HG02588 (cell line): ENCODE measurements at regions not wholly inside any gene's neighbourhood (a gene's known extent, or its start where the extent isn't known, plus 50 kb on each side); places are given as distances from the start of the nearest gene placed in this dataset.

ENCODE experiments used
- ATAC-seq: cut with Tn5 transposase; IDR thresholded peaks from one replicate; pipeline ENCODE4 v1.9.1; 2021; ENCODE audit warnings: mild to moderate bottlenecking, moderate library complexity; ENCODE audit not compliant: unreplicated experiment

DNA sequence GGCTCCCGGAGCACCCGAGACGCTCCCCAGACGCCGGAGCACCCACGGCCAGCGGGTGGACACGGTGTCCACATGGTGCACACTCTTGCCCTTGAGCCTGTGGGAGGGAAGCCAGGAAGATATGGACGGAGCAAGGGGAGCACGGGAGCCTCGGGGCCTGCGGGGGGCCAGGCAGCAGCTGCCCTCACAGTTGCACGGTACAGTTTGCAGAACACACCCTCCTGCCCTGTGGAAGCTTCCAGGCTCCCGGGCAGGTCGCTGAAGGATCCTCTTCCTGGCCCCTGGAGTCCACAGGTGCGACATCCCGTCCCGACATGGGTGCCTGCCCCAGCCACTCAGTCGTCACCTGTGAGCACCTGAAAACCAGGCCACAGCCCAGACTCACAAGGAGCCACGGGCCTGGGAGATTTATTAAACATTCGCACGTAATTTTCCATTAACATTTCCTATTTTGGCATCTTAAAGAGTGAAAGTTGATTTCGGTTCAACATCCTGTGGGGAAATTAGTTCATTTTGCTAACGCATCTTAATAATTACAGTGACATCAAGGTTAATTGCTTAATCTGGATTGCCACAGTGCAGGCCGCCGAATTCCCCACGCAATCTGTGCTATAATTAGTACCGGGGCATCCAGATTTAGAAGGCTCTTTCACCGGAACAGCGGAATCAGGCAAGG, 253.3 kb downstream of the BRD1 start:
- no peak for ATAC-seq

DNA sequence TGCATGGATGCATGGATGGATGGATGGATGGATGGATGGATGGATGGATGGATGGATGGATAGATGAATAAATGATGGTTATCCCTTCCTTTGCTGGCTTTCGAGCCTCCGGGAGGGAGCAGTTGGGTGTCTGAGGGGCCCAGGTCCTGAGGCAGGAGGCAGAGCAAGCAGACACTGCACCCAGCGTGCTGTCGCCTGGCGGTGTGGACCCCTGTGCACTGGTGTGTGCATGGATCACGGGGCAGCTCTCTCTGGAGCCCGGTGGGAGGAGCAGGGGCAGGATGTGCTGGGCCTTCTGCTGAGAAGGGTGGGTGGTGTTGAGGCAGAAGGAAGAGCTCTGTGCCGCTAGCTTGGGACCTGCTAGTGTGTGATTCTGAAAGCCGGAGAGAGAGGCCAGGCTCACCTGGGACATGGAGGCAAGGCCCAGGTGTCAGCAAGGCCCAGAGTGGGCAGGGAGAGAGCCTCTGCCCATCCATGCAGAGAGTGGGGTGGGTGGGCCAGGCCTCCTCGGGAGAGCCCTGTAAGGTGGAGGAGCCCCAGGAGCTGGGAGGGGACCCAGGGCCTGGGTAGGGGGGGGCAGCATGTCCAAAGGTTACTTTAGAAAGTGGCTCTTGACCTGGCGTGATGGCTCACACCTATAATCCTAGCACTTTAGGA, 254.4 kb downstream of the BRD1 start:
- ATAC-seq: no peak

DNA sequence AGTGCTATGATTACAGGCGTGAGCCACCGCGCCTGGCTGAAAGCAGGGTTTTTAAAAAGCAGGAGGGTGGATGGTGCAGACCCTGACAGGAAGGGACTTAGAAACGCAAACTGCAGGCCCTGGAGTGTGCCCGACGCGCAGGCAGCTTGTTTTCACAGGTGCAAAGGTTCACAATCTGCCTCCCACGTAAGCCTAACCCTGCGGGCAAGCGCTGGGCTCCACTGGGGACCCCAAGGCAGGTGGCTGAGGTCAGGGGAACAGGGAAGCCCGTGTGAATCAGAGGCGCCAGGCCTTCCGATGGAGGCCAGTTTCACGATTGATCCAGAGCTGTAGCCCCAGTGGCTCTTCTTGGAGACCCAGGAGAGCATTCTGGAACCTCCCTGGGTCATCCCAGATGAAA, 256.3 kb downstream of the BRD1 start:
- ATAC-seq: no peak

DNA sequence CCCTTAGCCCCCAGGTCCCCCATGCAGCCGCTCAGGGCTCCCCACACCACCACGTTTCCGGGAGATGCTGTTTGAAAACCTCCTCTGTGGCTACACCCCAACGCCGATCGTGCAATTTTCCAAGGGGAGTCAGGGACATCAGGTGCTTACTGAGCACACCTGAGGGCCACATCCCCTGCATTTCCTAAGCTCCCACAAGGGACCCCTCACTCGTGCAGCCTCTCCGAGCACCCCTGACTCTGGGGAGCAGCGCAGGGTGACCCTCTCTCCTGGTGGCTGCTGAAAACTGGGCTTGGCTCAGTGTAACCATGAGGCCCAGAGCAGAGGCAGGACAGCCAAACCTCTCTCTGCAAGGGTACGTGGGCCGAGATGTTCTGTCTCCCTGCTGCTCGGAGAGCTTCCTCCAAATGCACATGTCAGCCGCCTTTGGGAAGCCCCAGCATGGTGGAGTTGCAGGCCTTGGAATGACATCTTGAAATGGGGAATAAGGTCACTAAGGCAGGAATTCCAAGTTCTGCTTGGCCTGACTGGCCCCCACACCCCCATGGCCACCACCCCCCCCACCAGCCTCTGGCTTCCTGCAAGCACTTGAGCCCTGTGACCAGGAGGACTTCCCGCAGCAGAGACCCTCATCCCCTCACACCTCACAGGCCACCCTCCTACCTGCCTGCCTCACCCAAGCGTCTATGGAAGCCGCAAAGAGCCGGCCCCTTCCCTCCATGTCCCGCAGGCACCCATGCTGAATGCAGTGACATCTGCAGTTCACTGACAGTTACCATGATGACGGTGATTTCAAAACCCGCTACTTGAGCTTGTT, 257.4 kb downstream of the BRD1 start:
- no peak for ATAC-seq

DNA sequence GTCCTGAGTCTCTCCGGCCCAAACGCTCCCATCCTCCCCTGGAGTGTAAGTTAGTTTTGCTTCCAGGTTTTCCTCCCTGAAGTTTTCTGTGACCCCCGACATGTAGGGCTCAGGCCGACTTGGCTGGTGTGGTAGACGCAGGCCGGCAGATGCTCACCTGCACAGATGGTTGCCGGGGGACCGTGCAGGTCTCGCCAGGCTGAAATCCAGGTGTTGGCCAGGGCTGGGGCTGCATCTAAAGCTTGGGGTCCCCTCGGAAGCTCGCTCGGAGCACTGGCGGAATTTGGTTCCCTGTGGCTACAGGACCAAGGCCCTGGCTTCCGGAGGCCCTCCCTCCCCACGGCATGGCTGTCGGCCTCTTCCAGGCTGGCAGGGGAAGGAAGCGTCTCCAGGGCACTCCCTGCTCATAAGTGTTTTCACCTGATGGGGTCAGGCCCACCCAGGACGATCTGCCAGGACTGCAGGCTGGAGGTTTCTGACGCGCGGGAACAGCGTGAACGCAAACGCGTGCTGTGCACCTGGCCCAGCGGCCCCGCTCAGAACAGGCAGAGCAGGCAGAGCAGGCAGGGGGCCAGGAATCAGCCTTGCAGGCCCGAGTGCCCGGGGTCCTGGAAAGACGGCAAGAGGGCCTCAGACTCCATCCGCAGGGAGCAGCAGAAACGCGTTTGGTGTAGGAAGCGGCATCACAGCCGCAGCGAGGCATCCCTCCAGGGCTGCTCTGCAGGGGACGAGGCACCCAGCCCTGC, 258.2 kb downstream of the BRD1 start:
- ATAC-seq: no peak

DNA sequence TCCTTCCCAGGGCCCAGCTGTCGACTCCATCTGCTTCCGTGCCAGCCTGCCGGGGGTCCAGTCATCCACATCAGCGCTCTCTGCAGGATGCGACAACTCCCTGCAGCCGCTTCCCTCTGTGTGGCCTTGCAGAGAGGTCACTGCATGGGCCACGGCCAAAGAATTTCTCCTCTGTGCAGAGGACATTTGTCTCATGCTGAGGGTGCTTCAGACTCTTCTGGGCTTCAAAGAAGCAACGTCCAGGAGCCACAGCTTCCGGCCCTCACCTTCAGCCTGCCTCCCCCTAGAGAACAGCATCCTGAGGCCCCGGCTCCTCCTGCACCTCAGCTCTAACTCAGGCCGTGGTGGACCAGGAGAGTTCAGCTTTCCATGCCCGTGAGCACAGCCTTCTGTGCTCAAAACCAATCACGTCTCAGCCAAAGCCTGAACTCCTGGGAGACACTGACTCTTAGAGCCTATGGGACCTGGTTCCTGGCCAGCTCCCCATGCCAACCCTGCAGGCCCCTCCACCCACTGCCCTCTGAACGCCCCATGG, 258.9 kb downstream of the BRD1 start:
- no peak for ATAC-seq

DNA sequence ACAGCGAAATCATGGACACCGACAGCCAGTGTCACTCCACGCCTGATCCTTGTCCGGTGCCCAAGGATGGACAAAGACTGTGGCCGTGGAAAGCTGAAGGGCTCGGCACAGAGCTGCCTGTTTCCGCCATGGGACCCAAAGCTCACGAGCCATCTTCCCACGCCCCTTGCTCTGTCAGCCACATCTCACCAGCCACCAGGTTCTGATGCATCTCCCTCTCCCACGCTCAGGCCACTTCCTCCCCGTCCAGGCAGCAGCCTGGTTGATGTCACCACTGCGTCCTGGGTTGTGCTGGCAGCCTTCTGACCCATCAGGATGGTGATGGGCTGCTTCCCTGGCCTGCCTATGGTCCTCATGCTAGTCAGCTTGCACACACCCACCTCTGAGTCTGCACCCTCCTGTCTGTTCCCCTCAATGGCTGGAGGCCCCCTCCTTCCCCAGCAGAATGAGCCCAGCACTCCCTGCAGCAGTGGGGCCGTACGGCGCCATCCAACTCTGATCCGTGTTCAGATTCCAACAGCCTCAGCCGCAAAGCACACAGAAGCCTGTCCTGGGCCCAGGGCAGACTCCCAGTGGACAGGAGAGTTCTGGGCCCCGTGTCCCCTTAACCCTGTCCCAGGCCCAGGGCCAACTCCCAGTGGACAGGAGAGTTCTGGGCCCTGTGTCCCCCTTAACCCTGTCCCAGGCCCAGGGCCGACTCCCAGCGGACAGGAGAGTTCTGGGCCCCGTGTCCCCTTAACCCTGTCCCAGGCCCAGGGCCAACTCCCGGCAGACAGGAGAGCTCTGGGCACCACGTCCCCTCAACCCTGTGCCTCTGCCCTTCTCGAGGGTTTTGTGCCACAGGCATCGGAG, 259.5 kb downstream of the BRD1 start:
- ATAC-seq: no peak

DNA sequence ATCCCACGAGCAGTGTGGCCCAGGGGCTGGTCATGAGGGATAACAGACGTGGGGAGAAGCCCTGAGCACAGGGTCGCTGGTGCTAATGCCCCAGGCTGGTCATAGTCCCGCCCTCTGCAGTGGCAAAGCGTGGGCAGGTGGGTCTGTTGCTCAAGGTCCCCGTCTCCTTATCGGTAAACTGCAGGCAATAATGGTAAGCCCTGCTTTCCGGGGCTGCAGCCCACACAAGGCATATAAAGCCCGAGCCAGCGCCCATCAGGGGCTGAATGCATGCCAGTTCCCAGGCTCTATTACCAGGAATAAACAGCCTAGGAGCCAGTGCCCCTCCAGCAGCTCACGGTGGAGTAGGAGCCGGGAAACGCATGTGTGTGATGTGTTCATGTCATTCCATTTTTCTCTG, 261.0 kb downstream of the BRD1 start:
- ATAC-seq: no peak

DNA sequence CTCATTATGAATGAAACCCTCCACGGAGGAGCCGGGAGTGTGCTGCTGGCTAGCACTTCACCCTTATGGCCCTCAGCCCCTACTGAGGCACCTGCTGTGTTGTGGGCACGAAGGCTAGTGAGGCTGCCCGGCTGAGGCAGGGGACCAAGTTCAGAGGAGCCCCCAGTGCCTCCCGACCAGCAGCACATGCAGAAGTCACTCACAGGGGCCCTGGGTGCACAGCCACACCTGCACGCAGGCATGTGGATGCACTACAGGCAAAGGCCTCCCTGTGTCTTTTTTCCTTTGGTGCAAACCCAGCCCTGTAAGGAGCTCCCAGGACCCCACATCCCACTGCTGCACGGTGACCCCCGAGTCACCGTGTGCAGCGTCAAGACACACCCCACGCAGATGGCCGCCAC, 261.5 kb downstream of the BRD1 start:
- no peak for ATAC-seq

DNA sequence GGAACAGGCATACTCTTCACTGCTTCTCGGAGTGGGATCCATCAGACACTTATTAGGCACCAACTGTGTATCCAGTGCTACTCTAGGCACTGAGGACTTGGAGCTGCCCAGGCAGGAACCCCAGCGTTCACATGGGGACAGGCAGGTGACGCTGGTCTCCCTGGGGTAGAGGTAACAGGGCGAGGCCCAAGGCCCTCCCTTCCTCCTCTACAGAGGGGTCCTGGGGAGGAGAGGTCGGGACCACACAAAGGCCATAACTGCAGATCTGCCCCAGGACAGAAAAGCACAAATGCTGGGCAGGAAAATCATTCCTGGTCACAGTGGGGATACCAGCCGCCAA, 262.2 kb downstream of the BRD1 start:
- ATAC-seq: no peak

DNA sequence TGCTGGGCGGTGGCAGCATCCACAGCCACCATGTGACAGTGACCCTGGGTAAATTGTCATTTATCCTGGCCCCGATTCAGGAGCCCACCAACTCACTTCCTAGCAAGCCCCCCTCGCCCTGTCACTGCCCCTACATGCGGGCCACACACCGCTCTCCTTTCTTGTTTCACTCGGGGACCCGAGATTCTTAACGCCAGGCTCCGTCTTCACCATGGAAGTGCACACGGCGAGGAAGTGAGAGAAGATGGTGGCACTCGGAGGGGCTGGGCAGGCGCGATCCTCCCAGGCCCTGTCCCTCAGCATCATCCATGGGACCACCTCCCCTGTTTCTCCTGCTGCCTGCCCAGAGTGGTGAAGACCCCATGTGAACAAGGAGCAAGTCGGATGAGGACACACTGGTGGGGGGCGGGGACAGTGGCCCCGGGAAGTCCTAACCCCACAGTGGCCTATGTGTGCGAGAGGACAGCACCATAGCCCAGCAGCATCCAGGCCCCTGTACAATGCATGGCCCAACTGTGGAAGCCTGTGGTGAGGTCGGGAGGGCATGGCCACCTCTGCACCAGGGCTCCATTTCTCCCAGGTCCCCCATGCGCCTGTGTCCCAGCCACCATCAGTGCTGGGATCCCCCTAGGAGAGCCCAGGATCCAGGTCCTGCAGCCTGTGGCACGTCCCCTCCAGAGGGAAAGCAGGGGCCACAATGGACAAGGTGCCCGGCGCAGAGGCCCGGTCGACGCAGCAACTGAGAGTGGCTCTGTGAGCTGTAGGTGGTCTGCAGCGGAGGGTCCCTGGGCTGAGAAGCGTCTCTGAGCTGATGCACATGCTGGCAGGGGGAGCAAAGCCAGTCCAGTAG, 262.8 kb downstream of the BRD1 start:
- no peak for ATAC-seq

DNA sequence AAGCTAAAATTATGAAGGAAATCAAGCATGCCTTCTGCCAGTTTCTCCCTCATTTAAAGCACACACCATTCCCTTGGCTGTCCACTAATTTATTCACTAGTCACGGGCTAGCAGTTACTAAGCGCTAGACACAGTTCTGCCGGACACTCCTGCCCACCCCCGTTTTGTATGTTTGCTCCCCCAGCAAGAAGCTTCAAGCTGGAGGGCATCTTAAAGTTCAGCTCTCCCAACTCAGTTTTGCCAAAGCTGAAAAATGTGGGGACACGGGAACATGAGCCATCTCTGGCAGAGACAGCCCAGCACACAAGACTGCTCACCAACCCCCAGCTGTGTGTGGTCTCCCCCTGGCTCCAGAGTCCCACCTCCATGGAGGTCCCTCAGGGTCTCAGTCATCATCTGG, 263.6 kb downstream of the BRD1 start:
- no peak for ATAC-seq

DNA sequence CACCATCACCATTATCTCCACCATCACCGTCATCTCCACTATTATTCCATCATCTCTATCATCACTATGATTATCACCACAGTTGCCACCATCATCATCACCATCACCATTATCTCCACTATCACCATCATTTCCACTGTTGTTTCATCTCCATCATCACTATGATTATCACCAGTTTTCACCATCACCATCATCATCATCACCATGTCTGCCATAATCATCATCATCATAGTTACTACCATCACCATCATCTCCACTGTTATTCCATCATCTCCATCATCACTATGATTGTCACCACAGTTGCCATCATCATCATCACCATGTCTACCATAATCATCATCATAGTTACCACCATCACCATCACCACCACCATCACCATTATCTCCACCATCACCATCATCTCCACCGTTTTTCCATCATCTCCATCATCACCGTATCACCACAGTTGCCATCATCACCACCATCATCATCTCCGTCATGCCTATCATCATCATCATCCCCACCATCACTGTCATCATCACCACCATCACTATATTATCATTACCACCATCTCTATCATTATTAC, 264.9 kb downstream of the BRD1 start:
- no peak for ATAC-seq

DNA sequence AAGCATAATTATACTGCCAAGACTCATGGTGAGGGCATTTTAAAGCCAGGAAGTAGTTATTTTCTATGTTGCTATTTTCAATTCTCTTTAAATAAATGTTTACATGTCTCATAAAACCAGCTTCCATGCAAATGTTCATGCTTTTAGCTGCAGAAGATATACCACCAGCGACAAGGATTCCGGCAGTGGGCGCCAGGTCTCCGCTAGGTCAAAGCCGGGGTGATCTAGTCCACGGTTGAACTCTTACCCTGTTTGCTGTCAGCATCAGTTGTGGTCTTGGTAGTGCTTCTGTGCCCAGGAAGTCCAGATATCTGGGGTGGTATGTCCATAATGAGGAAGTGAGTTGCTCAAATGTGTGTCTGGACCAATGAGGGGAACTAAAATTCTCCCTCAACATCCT, 265.7 kb downstream of the BRD1 start:
- ATAC-seq: no peak

DNA sequence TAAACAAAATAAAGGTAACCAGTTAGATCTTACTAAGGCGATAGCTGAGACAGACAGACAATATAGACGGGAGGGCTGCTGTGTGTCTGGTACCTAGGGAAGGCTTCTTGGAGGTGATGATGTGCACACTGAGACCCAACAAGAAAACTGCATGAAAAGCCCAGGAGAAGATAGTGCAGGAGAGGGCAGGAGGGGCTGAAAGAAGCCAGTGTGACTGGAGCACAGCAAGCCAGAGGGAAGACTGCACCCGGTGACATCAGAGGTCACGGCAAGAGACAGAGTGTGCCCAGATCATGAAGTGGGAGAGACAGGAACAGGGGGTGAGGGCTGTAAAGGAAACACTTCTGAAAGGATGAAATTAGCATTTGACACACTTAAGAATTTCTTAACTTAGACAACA, 266.3 kb downstream of the BRD1 start:
- ATAC-seq: no peak

DNA sequence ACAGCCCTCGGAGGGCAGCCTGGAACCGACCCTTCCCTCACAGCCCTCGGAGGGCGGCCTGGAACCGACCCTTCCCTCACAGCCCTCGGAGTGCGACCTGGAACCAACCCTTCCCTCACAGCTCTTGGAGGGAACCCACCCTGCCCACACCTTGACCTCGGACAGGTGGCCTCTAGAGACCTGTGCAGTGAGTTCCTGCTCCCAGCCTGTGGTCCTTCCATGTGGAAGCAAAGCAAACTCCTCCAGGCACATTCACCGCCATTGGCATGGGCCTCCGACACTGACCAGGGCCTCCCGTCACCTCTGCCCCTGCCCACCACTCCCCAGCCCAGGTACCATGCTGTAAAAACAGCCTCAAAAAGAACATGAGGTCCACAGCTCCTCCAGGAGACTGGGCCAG, 272.1 kb downstream of the BRD1 start:
- ATAC-seq: no peak

DNA sequence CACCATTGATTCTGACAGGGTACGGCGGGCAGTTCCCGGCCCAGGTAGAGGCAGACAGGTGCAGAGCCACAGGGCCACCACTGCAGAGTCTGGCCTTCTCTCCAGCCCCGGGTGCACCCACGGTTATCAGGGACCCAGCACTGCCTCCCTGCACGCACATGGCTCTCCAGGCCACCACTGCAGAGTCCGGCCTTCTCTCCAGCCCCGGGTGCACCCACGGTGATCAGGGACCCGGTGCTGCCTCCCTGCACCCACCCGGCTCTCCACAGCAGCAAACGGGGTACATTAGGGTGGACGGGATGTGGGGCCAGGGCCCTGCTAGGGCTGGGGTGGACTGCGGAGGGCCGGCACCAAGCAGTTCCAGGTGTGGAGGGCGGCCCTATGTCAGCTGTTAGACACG, 272.9 kb downstream of the BRD1 start:
- no peak for ATAC-seq

DNA sequence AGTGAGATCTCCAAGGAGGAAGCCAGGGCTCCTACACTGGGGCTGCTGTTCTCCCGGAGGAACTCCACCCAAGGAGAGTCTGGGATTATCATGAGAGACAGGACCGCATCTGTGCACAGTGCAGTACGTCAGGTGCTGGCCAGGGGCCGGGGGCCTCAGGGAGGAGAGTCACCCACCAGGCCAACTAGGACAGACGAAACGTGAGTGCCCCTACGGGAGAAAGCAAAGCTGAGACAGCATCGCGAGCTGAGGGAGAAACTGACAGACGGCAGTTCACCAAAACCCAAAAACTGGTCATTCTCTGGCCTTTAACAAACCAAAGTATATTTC, 273.4 kb downstream of the BRD1 start:
- ATAC-seq: no peak
